SH-SY5Y (cell line): ENCODE measurements at regions not wholly inside any gene's neighbourhood (a gene's known extent, or its start where the extent isn't known, plus 50 kb on each side); places are given as distances from the start of the nearest gene placed in this dataset.

ENCODE experiments used
- GATA2 ChIP-seq: IDR thresholded peaks from 2 replicates; pipeline ENCODE4 v1.6.1; 2011; ENCODE audit warnings: mild to moderate bottlenecking, low read depth, low read length
- GATA3 ChIP-seq: IDR thresholded peaks from 2 replicates; pipeline ENCODE4 v1.6.1; 2011; ENCODE audit warnings: low read depth, mild to moderate bottlenecking, low read length, moderate library complexity

- TF ChIP-seq GATA3, result no peak
- TF ChIP-seq GATA2, result no peak
These were observed 84.3 kb upstream of the HAND1 start for GRCh38 chr5:154562244-154562880.

DNA sequence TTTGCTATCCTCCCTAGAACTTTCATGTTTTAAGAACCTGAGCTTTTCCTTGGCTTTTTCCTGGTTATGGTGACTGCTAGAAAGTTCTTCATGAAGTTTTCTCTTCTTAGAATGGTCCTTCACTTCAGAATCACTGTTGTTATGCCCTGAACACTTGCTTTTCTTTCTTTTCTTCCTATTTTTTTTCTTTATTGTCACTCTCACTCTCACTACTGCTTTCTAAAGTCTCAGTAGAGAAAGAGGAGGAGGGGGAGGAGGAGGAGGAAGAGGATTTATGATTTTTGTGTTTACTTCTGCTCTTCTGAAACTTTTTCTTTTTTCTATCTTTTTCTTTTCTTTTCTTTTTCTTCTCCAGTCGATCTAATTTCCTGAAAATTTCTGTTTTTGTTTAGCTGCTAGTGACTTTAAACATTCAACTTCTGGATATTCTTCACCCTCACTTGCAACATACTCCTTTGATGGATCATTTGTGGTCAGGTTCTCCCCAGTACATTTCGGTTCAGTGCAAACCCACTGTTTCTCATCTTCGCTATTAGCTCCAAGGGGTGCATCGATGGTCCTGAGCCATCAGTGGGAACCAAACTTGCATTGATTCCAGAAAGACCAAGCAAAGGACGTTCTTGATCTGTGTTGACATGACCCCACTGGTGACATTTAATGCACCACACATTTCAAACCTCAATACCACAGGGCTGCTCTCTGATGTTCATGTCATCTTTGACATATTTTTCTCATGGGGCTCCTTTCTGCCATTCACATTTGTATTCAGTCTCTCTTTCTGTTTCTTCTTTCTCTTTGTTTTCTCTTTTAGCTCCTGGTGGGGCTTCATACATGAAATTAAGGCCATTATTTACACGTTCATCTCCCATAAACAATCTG lies 81.6 kb upstream of the HAND1 start:
- TF ChIP-seq GATA2, result no peak

DNA sequence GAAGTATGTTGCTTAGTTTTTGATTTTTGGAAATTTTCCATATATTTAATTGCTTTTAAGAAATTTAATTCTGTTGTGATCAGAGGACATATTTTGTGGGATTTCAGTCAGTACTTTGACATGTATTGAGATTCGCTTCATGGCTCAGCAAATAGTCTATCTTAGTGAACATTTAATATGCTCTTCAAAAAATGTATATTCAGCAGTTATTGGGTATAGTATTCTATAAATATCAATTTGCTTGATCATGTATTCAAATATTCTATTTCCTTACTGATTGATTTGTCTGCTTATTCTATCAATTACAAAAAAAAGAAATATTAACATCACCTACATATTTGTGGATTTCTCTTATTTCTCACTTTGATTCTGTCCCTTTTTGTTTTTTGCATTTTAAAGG lies 79.5 kb upstream of the HAND1 start:
- no peak for TF ChIP-seq GATA2
- no peak for TF ChIP-seq GATA3

DNA sequence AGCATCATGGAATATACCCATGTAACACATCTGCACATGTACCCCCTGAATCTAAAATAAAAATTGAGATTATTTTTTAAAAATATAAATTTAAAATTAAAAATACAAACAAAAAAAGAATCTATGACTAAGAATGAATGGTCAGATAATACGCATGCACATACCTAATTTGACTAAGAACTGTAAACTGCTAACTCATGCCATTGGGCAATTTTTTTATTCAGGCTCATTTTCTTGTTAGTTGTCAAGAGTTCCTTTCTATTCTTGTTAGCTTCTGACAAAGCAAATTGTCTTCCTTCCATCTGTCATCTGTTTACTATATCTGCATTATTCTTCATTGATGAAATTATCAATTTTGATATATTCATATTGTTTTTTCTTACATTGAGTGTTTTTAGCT lies 69.5 kb upstream of the HAND1 start:
- TF ChIP-seq GATA3 (no peak), GATA2 (no peak)

GRCh38 chr5:154546719-154547118 lies 68.7 kb upstream of the HAND1 start:
- no peak for TF ChIP-seq GATA3
- peak; percentile 30; the same call in 1 of the 2 replicates for TF ChIP-seq GATA2

DNA sequence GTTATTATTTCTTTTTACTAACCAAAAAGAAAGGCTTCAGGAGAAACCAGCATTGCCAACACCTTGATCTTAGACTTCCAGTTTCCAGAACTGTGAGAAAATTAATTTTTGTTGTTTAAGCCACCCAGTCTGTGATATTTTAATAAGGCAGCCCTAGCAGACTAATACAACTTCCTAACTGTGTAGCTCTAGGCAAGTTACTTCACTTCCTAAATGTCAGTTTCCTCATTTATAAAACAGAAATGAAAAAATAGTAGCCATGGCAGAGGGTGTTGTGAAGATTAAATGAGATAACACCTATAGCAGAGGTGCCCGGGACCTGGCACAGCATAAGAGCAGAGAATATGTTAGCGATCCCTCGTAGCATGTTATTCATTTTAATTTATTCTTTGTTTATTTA lies 66.6 kb upstream of the HAND1 start:
- TF ChIP-seq GATA3 (no peak), GATA2 (no peak)

GRCh38 chr5:154543380-154543779 lies 65.4 kb upstream of the HAND1 start:
- TF ChIP-seq GATA2 (no peak), GATA3 (no peak)

GRCh38 chr5:154542581-154542980 lies 64.6 kb upstream of the HAND1 start:
- no peak for TF ChIP-seq GATA3
- TF ChIP-seq GATA2, result no peak

- TF ChIP-seq GATA2 (no peak), GATA3 (no peak)
These were observed 64.0 kb upstream of the HAND1 start for GRCh38 chr5:154542000-154542399.

DNA sequence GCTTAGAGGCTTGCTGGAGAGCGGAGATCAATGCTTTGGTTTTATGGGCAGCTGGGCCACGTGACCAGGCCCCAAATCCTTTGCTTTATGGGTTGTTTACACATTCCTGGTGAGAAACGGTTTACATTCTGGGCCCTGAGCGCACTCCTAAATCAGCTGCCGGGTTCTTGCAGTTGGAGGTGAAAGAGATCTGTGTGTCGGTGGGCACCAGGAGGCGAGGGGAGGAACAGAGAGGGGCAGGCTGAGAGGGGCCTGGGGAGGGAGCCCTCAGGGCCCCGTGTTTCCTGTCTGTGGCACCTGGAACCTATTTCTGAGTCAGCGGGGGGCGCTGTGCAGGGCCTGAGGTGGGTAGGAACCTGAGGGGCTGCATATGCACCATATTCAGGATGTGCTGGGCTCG lies 63.5 kb upstream of the HAND1 start:
- TF ChIP-seq GATA3 (no peak), GATA2 (no peak)

DNA sequence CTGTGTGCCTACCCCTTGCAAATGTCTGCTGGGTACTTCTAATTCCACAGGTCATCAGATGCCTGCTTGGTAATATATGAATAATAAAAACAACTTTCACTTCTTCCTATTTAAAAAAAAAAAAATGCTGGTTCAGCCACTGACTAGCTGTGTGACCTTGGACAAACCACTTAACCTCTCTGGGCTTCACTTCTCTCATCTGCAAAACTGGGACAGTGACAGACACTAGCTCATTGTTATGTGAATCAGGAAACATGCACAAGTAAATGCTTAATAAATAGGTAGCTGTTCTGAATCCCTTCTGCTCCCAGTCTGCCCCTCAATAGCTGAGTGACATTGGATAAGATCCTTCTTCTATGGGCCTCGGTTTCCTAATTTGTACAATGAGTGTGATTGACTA lies 62.6 kb upstream of the HAND1 start:
- no peak for TF ChIP-seq GATA3
- no peak for TF ChIP-seq GATA2

- TF ChIP-seq GATA2 (no peak), GATA3 (no peak)
These were observed 60.5 kb upstream of the HAND1 start for GRCh38 chr5:154538492-154538891.

DNA sequence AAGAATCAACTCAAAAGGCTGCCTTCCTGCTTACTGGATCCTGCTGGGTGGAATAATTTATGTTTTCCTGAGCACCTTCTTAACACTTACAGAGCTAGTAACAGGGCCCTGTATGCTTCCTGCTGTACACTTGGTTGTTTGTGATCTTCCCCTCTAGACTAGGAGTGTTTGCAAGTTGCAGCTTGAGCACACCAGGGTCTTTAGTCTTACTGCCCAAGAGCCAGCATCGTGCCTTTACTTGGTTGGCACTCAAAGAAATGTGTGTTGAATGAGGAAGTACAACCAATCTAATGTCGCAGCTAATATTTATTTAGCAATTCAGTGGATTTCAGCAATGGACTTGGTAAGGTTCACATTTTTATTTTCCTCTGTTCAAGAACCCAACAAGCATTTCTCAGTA lies 57.5 kb upstream of the HAND1 start:
- TF ChIP-seq GATA2 (no peak), GATA3 (no peak)

- no peak for TF ChIP-seq GATA3
- no peak for TF ChIP-seq GATA2
These were observed 56.5 kb upstream of the HAND1 start for GRCh38 chr5:154534457-154535050.

GRCh38 chr5:154529282-154529681 lies 51.3 kb upstream of the HAND1 start:
- no peak for TF ChIP-seq GATA3
- TF ChIP-seq GATA2, result no peak
